Astrocyte of the spinal cord (primary cell): ENCODE measurements at regions not wholly inside any gene's neighbourhood (a gene's known extent, or its start where the extent isn't known, plus 50 kb on each side); places are given as distances from the start of the nearest gene placed in this dataset.
A peak's percentile ranks its signal among the peaks of the same experiment; 100 is the strongest.

ENCODE experiments used
- DNase-seq: peaks from one replicate; pipeline ENCODE4 v3.0.0; 2011; ENCODE audit warnings: low read depth, low spot score
- H3K4me3 ChIP-seq: 2 replicates; pipeline ENCODE4 v1.5.1; 2011; ENCODE audit warnings: low read depth, mild to moderate bottlenecking, low read length, moderate library complexity
- in situ Hi-C: cut with HindIII; loops from 2 replicates; pipeline ENCODE4 v1.10.0; 2017; ENCODE audit warnings: low sequenced_read_pairs
- TF ChIP-seq, protein P1 (sequence below): IDR thresholded peaks from 2 replicates; pipeline ENCODE4 v1.5.1; 2012; ENCODE audit warnings: low read depth, mild to moderate bottlenecking, low read length, inconsistent platforms

DNA sequence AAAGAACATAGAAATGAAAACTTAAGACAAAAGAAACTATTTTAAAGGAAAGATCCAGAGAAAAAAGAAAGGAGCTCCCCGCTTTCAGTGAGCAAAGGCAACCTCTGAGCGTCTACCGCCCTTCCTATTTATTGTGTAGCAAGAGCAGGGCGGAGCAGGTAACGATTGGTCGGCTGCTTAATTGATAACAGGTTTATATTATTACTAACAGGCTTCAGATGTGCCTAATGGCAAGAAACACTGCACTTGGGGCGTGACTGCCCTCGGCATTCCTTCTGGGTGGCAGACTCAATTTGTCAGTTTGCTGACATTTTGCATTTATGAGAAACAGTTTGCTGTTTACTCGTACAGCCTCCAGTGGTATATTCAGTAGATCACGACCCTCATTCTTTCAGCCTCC is 482.7 kb upstream of the C9orf72 start:
- DNase-seq: no peak
- TF ChIP-seq, protein P1, sequence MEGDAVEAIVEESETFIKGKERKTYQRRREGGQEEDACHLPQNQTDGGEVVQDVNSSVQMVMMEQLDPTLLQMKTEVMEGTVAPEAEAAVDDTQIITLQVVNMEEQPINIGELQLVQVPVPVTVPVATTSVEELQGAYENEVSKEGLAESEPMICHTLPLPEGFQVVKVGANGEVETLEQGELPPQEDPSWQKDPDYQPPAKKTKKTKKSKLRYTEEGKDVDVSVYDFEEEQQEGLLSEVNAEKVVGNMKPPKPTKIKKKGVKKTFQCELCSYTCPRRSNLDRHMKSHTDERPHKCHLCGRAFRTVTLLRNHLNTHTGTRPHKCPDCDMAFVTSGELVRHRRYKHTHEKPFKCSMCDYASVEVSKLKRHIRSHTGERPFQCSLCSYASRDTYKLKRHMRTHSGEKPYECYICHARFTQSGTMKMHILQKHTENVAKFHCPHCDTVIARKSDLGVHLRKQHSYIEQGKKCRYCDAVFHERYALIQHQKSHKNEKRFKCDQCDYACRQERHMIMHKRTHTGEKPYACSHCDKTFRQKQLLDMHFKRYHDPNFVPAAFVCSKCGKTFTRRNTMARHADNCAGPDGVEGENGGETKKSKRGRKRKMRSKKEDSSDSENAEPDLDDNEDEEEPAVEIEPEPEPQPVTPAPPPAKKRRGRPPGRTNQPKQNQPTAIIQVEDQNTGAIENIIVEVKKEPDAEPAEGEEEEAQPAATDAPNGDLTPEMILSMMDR: no peak
- no peak overlapping the region for H3K4me3 ChIP-seq
- in situ Hi-C loops: no loop called here

DNA sequence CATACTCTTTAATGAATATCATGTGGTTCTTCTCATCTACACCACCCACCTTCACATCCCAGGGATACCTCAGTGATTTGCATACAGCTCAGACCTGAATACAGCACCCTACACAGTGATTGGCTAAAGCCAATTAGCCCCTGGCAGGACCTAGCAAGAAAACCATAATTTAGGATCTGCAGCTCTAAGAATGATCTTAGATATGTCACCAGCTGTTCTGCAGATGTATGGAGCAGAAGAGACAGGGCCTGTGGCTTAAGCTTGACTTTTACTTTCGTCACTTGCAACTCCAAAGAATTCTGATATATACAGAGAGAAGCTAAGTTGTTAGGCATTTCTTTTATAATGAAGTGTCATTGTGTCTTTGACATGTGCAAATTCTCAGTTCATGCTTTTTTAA is 483.2 kb upstream of the C9orf72 start:
- DNase-seq: no peak
- in situ Hi-C loops: no loop called here
- no peak overlapping the region for H3K4me3 ChIP-seq
- TF ChIP-seq, protein P1: no peak

DNA sequence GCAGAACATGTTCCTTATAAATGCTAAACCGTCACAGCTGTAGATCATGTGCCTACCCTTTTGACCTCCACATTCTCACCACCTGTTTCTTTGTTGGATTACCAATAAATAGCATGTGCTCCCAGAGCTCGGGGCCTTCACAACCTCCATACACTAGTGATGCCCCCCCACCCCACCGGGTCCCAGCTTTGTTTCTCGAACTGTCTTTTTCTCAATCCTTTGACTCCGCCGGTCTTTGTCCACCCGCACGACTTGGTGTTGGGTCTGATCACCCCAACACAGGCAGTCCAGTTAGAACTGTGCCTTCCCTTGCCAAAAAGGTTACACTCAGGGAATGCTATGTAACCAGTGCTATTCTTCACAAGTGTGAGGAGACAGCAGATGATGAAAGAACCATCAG is 485.9 kb upstream of the C9orf72 start:
- no peak for DNase-seq
- in situ Hi-C loops: no loop called here
- H3K4me3 ChIP-seq: no peak overlapping the region
- TF ChIP-seq, protein P1: no peak

DNA sequence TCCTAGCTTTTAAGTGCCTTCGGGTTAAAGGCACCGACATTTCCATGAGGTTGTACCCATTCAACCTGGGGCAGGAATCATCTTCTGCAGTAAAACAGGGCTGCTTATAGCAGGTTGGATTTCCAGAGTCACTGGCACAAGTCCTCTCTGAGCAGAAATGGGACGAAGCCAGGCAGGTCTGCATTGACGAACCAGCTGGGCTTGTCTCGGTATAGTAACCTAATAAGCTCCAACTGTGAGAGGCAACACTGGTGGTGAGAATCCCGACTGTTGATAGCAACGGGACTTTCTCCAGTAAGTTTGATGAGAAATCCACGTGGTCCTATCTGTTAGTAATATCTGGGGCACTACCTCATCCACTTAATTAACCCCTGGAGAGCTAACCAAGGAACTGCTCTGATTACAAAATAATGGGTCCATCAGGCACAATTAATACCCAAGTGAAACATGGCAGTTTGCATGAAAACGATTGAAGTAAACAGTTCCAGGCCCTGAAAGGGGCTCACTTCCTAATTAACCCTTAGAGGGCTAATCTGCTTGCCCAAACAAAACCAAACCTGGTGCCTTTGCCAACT is 491.0 kb upstream of the C9orf72 start:
- no peak overlapping the region for H3K4me3 ChIP-seq
- DNase-seq: no peak
- in situ Hi-C loops: no loop called here
- TF ChIP-seq, protein P1: no peak

DNA sequence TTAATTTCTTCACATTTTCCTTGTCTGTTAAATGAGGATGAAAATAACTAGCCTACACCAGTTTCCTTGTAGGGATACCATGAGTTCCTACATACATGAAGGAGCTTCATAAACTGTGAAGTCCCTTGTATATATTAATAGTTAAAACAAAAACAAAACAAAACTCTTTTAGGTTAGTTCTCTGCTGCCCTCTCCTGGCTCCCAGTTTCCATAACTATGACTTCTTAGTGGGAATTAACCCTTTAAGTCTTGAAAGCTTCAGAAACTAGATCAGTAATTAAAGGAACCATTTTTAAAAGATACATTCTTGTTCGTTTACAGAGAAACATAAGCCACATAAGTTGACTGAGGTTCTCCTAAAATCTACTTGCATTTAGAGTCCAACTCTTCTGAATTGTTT is 500.0 kb upstream of the C9orf72 start:
- DNase-seq: peak; percentile 75
- H3K4me3 ChIP-seq: no peak overlapping the region
- in situ Hi-C loops: no loop called here
- TF ChIP-seq, protein P1: peak; percentile 55

DNA sequence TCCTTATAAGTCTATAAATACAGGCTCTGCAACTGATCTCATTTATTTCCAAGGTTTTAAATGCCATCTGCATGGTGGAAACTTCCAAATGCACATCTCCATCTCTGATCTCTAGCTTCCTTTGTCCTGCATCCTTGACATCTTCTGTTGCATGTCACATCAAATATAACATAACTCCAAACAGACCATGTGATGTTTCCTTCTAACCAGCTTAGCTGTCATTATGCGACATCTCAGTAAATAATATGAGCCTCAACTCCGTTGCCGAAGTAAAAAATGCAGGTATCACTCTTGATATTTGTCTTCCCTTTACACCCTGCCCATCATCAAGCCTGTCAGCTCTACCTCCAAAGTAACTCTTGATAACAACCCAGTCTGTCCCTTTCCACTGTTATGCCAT is 506.4 kb upstream of the C9orf72 start:
- TF ChIP-seq, protein P1: no peak
- no peak overlapping the region for H3K4me3 ChIP-seq
- in situ Hi-C loops: no loop called here
- no peak for DNase-seq

DNA sequence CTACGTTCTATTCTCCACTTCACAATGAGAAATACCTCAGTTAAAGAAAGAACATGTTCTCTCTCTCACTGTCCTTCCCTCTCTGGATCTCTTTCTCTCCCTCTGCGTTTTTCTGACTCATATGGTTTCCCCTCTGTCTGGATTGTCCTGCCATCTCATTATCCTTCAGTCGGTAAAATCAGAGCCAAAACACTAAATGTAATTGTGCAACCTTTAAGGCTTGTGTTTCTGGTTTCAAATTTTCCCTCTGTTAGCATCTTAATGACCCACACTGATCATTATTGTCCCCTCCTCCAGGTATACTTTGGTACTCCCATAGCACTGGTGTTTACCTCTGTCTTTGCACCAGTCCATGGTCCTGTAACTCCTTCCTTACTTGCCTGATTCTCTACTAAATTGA is 509.4 kb upstream of the C9orf72 start:
- TF ChIP-seq, protein P1: no peak
- in situ Hi-C loops: no loop called here
- H3K4me3 ChIP-seq: no peak overlapping the region
- DNase-seq: no peak
